ENCODE measurements at regions not wholly inside any gene's neighbourhood (a gene's known extent, or its start where the extent isn't known, plus 50 kb on each side); places are given as distances from the start of the nearest gene placed in this dataset.

DNA sequence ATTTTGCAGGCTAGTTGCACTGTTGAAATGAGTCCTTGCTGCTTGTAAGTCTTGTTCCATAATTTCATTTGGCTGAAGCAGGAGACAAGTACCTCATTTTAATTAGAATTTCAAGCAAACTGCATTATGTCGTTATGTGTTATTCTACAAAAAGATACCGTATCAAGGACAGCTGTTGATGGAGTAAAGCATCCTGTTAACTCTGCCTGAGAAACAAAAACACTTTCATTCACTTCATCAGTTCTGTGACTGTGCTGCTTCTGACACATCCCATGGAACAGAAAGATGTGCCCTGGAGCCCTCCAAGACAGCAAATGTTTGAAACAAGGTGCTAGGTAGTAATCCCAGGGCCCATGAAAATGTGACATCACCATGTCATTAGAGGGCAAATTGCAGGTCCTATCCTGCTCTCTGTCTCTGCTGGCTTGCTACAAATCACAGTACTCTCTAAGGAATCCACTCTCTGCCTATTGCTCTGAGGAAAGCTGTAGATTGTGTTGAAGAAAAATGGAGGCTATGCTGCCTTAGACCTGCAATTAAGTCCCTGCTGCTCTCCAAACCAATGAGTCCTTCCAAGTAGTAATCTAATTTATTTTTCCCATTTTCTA lies 209.7 kb upstream of the PARD3B start:
- no peaks in the 10 kb centered on the region for H3K4me1 ChIP-seq (ENCODE audit: control insufficient read depth, insufficient read depth, low read length)
- POLR2A ChIA-PET = no interaction called here
- TF ChIP-seq SP7 (tag by site-specific recombination; IDR thresholded peaks at IDR 0.05) (peak; percentile 68), ZNF558 (tag by site-specific recombination; IDR thresholded peaks at IDR 0.05) (no peak), PRDM1 (tag by site-specific recombination; IDR thresholded peaks at IDR 0.05) (no peak)
- no peak overlapping the region for H3K4me3 ChIP-seq (ENCODE audit: low read depth, low read length)
- H3K27ac ChIP-seq (ENCODE audit: extremely low read depth, low read depth, low read length) = no peak overlapping the region
- no peaks in the 10 kb centered on the region for H3K9me3 ChIP-seq (ENCODE audit: control insufficient read depth, insufficient read depth, low read depth, low read length)
- H3K36me3 ChIP-seq (ENCODE audit: control insufficient read depth in 2 of 2, insufficient read depth in 1 of 2, low read length in 2 of 2) = no peaks in the 10 kb centered on the region
- CTCF ChIA-PET = no interaction called here

DNA sequence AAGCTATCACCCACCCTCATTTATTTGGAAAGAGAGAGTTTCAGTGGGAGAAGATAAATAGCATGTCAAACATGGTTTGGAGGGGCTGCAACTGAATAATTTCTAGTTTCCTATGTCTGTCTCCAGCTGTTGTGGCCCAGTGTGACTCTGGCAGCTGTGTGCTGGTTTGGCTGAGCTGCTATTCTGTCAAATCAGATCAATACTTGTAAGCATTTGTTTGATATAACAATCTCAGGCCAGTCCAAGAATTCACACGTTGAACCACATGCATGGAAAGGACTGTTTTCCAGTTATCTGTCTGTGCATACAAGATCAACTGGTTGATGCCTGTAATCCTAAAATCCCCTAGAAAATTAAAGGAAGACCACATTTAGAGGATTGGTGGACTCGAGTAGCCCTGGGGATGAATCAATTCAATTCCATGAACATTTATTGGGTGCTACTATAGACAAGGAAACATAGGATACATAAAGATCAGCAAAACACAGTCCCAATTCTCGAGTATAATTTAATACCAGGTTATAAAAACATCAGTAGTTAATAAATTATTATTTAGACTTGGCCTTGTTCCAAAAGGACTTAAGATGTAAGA lies 209.0 kb upstream of the PARD3B start:
- TF ChIP-seq WT1 (tag by site-specific recombination; IDR thresholded peaks at IDR 0.05) (no peak), ZNF335 (tag by site-specific recombination; conservative IDR thresholded peaks at IDR 0.05) (no peak), ZNF664 (tag by site-specific recombination; IDR thresholded peaks at IDR 0.05) (no peak), REPIN1 (tag by site-specific recombination; IDR thresholded peaks at IDR 0.05; ENCODE audit: low read depth) (no peak), SCRT2 (tag by site-specific recombination; IDR thresholded peaks at IDR 0.05) (no peak), KLF16 (tag by site-specific recombination; IDR thresholded peaks at IDR 0.05) (no peak), OVOL3 (tag by site-specific recombination; IDR thresholded peaks at IDR 0.05) (no peak), GLIS2 (tag by site-specific recombination; IDR thresholded peaks at IDR 0.05) (no peak), ZNF837 (tag by site-specific recombination; IDR thresholded peaks at IDR 0.05) (no peak), ZNF433 (tag by site-specific recombination; IDR thresholded peaks at IDR 0.05; ENCODE audit: low read depth) (no peak), ZNF416 (tag by site-specific recombination; IDR thresholded peaks at IDR 0.05) (no peak), ZNF292 (tag by site-specific recombination; IDR thresholded peaks at IDR 0.05; ENCODE audit: borderline replicate concordance, low read depth) (no peak), ZSCAN23 (tag by site-specific recombination; IDR thresholded peaks at IDR 0.05) (no peak), ZNF10 (tag by site-specific recombination; IDR thresholded peaks at IDR 0.05) (no peak)
- TF ChIP-seq, protein P1, sequence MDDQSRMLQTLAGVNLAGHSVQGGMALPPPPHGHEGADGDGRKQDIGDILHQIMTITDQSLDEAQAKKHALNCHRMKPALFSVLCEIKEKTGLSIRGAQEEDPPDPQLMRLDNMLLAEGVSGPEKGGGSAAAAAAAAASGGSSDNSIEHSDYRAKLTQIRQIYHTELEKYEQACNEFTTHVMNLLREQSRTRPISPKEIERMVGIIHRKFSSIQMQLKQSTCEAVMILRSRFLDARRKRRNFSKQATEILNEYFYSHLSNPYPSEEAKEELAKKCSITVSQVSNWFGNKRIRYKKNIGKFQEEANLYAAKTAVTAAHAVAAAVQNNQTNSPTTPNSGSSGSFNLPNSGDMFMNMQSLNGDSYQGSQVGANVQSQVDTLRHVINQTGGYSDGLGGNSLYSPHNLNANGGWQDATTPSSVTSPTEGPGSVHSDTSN (CRISPR knock-in tag; IDR thresholded peaks at IDR 0.05) = no peak
- Histone ChIP-seq H3K4me1 (ENCODE audit: control insufficient read depth, insufficient read depth, low read length) (no peaks in the 10 kb centered on the region), H3K27ac (ENCODE audit: extremely low read depth, low read depth, low read length) (no peak overlapping the region), H3K9me3 (ENCODE audit: control insufficient read depth, insufficient read depth, low read depth, low read length) (no peaks in the 10 kb centered on the region), H3K4me3 (ENCODE audit: low read depth, low read length) (no peak overlapping the region), H3K36me3 (ENCODE audit: control insufficient read depth in 2 of 2, insufficient read depth in 1 of 2, low read length in 2 of 2) (no peaks in the 10 kb centered on the region)
- CTCF ChIA-PET = no interaction called here
- POLR2A ChIA-PET = no interaction called here

DNA sequence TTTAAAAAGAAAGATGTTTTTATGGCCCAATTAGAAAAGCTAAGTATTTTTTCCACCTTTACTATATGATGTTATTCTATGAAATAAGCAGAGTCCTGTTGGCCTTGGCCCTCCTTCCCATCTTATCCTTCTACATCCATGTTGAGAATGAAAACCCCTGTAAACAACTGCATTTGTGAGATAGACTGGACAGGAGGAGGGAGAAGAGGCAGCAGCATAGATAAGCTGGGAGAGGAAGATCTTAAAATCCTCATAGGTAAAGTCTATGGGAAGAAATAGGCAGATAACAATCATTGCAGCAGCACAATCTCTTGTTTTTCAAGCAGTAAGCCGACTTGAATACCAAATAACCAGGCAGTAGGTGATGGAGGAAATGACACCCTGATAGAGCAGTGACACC lies 207.6 kb upstream of the PARD3B start:
- Histone ChIP-seq H3K4me3 (ENCODE audit: low read depth, low read length) (no peak overlapping the region), H3K9me3 (ENCODE audit: control insufficient read depth, insufficient read depth, low read depth, low read length) (no peaks in the 10 kb centered on the region), H3K36me3 (ENCODE audit: control insufficient read depth in 2 of 2, insufficient read depth in 1 of 2, low read length in 2 of 2) (no peaks in the 10 kb centered on the region), H3K4me1 (ENCODE audit: control insufficient read depth, insufficient read depth, low read length) (no peaks in the 10 kb centered on the region), H3K27ac (ENCODE audit: extremely low read depth, low read depth, low read length) (no peak overlapping the region)
- ChIA-PET POLR2A (no interaction called here), CTCF (interaction anchor here (1.4 kb wide), 1 partner anchor 13 kb away, joined by 3 read pairs; no protein-coding TSS in a partner anchor)
- no peak for TF ChIP-seq ZNF664 (tag by site-specific recombination; IDR thresholded peaks at IDR 0.05)
- no peak for TF ChIP-seq SCRT1 (tag by site-specific recombination; IDR thresholded peaks at IDR 0.05; ENCODE audit: borderline replicate concordance)
- TF ChIP-seq, protein P2, sequence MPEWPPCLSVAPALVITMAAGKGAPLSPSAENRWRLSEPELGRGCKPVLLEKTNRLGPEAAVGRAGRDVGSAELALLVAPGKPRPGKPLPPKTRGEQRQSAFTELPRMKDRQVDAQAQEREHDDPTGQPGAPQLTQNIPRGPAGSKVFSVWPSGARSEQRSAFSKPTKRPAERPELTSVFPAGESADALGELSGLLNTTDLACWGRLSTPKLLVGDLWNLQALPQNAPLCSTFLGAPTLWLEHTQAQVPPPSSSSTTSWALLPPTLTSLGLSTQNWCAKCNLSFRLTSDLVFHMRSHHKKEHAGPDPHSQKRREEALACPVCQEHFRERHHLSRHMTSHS (tag by site-specific recombination; IDR thresholded peaks at IDR 0.05) = no peak
- TF ChIP-seq ZNF843 (tag by site-specific recombination; IDR thresholded peaks at IDR 0.05) = no peak
- TF ChIP-seq ZNF174 (tag by site-specific recombination; IDR thresholded peaks at IDR 0.05) = no peak
- TF ChIP-seq ZNF549 (tag by site-specific recombination; IDR thresholded peaks at IDR 0.05) = no peak
- TF ChIP-seq, protein P3, sequence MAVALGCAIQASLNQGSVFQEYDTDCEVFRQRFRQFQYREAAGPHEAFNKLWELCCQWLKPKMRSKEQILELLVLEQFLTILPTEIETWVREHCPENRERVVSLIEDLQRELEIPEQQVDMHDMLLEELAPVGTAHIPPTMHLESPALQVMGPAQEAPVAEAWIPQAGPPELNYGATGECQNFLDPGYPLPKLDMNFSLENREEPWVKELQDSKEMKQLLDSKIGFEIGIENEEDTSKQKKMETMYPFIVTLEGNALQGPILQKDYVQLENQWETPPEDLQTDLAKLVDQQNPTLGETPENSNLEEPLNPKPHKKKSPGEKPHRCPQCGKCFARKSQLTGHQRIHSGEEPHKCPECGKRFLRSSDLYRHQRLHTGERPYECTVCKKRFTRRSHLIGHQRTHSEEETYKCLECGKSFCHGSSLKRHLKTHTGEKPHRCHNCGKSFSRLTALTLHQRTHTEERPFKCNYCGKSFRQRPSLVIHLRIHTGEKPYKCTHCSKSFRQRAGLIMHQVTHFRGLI (tag by site-specific recombination; IDR thresholded peaks at IDR 0.05) = no peak
- TF ChIP-seq, protein P4, sequence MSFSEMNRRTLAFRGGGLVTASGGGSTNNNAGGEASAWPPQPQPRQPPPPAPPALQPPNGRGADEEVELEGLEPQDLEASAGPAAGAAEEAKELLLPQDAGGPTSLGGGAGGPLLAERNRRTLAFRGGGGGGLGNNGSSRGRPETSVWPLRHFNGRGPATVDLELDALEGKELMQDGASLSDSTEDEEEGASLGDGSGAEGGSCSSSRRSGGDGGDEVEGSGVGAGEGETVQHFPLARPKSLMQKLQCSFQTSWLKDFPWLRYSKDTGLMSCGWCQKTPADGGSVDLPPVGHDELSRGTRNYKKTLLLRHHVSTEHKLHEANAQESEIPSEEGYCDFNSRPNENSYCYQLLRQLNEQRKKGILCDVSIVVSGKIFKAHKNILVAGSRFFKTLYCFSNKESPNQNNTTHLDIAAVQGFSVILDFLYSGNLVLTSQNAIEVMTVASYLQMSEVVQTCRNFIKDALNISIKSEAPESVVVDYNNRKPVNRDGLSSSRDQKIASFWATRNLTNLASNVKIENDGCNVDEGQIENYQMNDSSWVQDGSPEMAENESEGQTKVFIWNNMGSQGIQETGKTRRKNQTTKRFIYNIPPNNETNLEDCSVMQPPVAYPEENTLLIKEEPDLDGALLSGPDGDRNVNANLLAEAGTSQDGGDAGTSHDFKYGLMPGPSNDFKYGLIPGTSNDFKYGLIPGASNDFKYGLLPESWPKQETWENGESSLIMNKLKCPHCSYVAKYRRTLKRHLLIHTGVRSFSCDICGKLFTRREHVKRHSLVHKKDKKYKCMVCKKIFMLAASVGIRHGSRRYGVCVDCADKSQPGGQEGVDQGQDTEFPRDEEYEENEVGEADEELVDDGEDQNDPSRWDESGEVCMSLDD (tag by site-specific recombination; IDR thresholded peaks at IDR 0.05) = no peak
- TF ChIP-seq HOXA7 (CRISPR knock-in tag; IDR thresholded peaks at IDR 0.05; ENCODE audit: borderline replicate concordance) = no peak
- no peak for TF ChIP-seq ZIC2 (tag by site-specific recombination; IDR thresholded peaks at IDR 0.05)
- no peak for TF ChIP-seq ZNF514 (tag by site-specific recombination; IDR thresholded peaks at IDR 0.05)

All from HEK293 (cell line).